GM12878 (cell line): ENCODE measurements at regions not wholly inside any gene's neighbourhood (a gene's known extent, or its start where the extent isn't known, plus 50 kb on each side); places are given as distances from the start of the nearest gene placed in this dataset.

Experiments used
- BCL3 ChIP-seq: IDR thresholded peaks from 2 replicates; pipeline ENCODE4 v1.6.1; 2011; ENCODE audit warnings: borderline replicate concordance, low read depth, mild to moderate bottlenecking, moderate library complexity, low read length; ENCODE audit not compliant: insufficient read depth, poor library complexity, severe bottlenecking
- CREB1 ChIP-seq: IDR thresholded peaks from 2 replicates; pipeline ENCODE4 v1.6.1; 2012; ENCODE audit warnings: low read depth, mild to moderate bottlenecking, inconsistent platforms
- HDAC6 ChIP-seq: fragments of 200-600 bp; sonication (generic); IDR thresholded peaks from one replicate; pipeline ENCODE4 v1.8.0; 2017; ENCODE audit warnings: antibody characterized with exemption; ENCODE audit not compliant: unreplicated experiment
- NBN ChIP-seq: fragments of 450-650 bp; IDR thresholded peaks from 2 replicates; pipeline ENCODE4 v1.6.1; 2016
- POLR2AphosphoS2 ChIP-seq: IDR thresholded peaks from 2 replicates; pipeline ENCODE4 v1.6.1; 2011; ENCODE audit warnings: low read depth, mild to moderate bottlenecking, low read length, improper control_type of control experiment, moderate library complexity
- POLR2AphosphoS5 ChIP-seq: IDR thresholded peaks from 2 replicates; pipeline ENCODE4 v1.6.1; 2011; ENCODE audit warnings: mild to moderate bottlenecking, low read length, inconsistent platforms
- RELA ChIP-seq: fragments of 450-650 bp; IDR thresholded peaks from 2 replicates; pipeline ENCODE4 v1.8.0; 2014; ENCODE audit warnings: borderline replicate concordance; ENCODE audit not compliant: partially characterized antibody
- SMC3 ChIP-seq: IDR thresholded peaks from 2 replicates; pipeline ENCODE4 v1.6.1; 2011; ENCODE audit warnings: low read length, improper control_type of control experiment, borderline replicate concordance
- ZNF274 ChIP-seq: IDR thresholded peaks from one replicate; pipeline ENCODE4 v1.8.0; 2011; ENCODE audit not compliant: insufficient read length, insufficient read depth
- TF ChIP-seq, protein P1 (sequence below), 3 experiments: IDR thresholded peaks in 2 of 3; conservative IDR thresholded peaks in 1 of 3; 2 replicates each; pipeline ENCODE4 v1.5.1; 2011; ENCODE audit warnings: low read depth in 3 of 3, low read length in 3 of 3, mild to moderate bottlenecking in 3 of 3, control low read depth in 2 of 3, moderate library complexity in 2 of 3, inconsistent platforms in 1 of 3, mixed read lengths in 1 of 3; ENCODE audit not compliant: control insufficient read depth in 2 of 3, insufficient read depth in 1 of 3; ENCODE audit errors: extremely low read depth in 1 of 3
- TF ChIP-seq, protein P2 (sequence below): IDR thresholded peaks from 2 replicates; pipeline ENCODE4 v1.6.1; 2012; ENCODE audit warnings: low read depth, low read length, improper control_type of control experiment

DNA sequence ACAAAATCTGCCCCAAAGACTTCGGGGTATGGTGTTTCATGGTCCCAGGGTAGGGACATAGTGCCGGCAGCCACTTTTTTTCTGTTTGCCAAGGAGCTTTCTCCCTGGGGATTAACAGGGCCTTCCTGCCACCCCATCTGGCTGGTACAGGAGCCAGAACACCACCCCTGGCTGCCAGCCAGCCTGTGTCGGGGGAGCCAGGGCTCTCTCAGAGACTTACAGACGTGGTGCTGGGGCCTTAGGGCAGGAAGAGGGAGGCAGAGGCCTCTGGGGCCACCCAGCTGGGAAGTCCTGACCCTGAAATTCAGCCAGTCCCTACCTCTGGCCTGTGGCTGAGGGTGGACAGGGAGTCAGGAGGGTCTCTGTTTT, 52.4 kb upstream of the CDON start:
- TF ChIP-seq, protein P1, sequence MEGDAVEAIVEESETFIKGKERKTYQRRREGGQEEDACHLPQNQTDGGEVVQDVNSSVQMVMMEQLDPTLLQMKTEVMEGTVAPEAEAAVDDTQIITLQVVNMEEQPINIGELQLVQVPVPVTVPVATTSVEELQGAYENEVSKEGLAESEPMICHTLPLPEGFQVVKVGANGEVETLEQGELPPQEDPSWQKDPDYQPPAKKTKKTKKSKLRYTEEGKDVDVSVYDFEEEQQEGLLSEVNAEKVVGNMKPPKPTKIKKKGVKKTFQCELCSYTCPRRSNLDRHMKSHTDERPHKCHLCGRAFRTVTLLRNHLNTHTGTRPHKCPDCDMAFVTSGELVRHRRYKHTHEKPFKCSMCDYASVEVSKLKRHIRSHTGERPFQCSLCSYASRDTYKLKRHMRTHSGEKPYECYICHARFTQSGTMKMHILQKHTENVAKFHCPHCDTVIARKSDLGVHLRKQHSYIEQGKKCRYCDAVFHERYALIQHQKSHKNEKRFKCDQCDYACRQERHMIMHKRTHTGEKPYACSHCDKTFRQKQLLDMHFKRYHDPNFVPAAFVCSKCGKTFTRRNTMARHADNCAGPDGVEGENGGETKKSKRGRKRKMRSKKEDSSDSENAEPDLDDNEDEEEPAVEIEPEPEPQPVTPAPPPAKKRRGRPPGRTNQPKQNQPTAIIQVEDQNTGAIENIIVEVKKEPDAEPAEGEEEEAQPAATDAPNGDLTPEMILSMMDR (IDR thresholded peaks at IDR 0.05 in 2 of 3, conservative IDR thresholded peaks at IDR 0.05 in 1 of 3; ENCODE audit: control insufficient read depth in 2 of 3, extremely low read depth in 1 of 3, insufficient read depth in 1 of 3, low read depth in 3 of 3, low read length in 3 of 3), result no peak
- TF ChIP-seq ZNF274 (no peak), HDAC6 (no peak), BCL3 (no peak), CREB1 (no peak), NBN (no peak), POLR2AphosphoS2 (no peak), POLR2AphosphoS5 (no peak), RELA (no peak), SMC3 (no peak)
- TF ChIP-seq, protein P2, sequence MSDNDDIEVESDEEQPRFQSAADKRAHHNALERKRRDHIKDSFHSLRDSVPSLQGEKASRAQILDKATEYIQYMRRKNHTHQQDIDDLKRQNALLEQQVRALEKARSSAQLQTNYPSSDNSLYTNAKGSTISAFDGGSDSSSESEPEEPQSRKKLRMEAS, result no peak
